K562 (cell line): ENCODE measurements at regions not wholly inside any gene's neighbourhood (a gene's known extent, or its start where the extent isn't known, plus 50 kb on each side); places are given as distances from the start of the nearest gene placed in this dataset.

Source experiments
- ATAC-seq: fragments of 200-7000 bp; cut with Tn5 transposase; 3 replicates; pipeline ENCODE4 v1.9.1; 2020; ENCODE audit warnings: moderate library complexity
- BruUV-seq: library from RNA; stranded (reverse); fragments of 400-500 nt; replicated peaks from 2 replicates; lab custom pipeline; 2021; lab: Mats Ljungman, UMichigan
- CTCF ChIA-PET: fragments of 300-600 bp; formaldehyde crosslinking; extraction: SDS; loops from one replicate; lab custom pipeline; 2021; ENCODE audit warnings: low intra/inter-chr PET ratio; lab: Yijun Ruan, JAX
- POLR2A ChIA-PET: fragments of 300-600, 350-650 bp; sonication (Branson Sonifier 250); formaldehyde crosslinking; extraction: SDS; loops from one replicate; lab custom pipeline; 2021; ENCODE audit warnings: antibody characterized with exemption, inconsistent platforms; lab: Yijun Ruan, JAX
- DNase-seq, 4 experiments: peaks; one replicate each; pipeline versions ENCODE4 v3.0.0 to v3.0.0-alpha.2; 2011 to 2018; ENCODE audit warnings: low spot score in 3 of 4, mixed read lengths in 3 of 4; ENCODE audit errors: extremely low read depth in 1 of 4
- FAIRE-seq: peaks from 2 replicates; lab custom pipeline; 2011; peaks lifted over from hg19 to GRCh38; lab: Jason Lieb, UNC
- H2AFZ ChIP-seq: 2 replicates; pipeline ENCODE4 v1.6.0; 2011; ENCODE audit warnings: low read depth, low read length, control low read depth, inconsistent platforms
- H3K27ac ChIP-seq: fragments of 200-600 bp; 3 replicates; pipeline ENCODE4 v1.8.0; 2011; ENCODE audit warnings: low read depth, mild to moderate bottlenecking, control low read depth, inconsistent platforms, low read length, moderate library complexity, mixed read lengths; ENCODE audit errors: extremely low read depth
- H3K27me3 ChIP-seq, 2 experiments: fragments of 300-600 bp in 1 of 2; 2 replicates in 1 of 2; 3 replicates in 1 of 2; pipeline versions ENCODE4 v1.6.0 to v1.8.0; 2011; ENCODE audit warnings: inconsistent platforms in 2 of 2, low read length in 2 of 2, mild to moderate bottlenecking in 1 of 2, mixed read lengths in 1 of 2, moderate library complexity in 1 of 2; ENCODE audit not compliant: control insufficient read depth in 2 of 2, insufficient read depth in 2 of 2
- H3K36me3 ChIP-seq: fragments of 300-600 bp; 3 replicates; pipeline ENCODE4 v1.8.0; 2011; ENCODE audit warnings: mild to moderate bottlenecking, low read length, inconsistent platforms; ENCODE audit not compliant: control insufficient read depth, insufficient read depth
- H3K4me1 ChIP-seq, 2 experiments: fragments of 200-600 bp in 1 of 2; replicated peaks in 1 of 2; 2 replicates in 1 of 2; 3 replicates in 1 of 2; pipeline versions ENCODE4 v1.5.1 to v1.8.0; 2011; ENCODE audit warnings: inconsistent platforms in 2 of 2, low read length in 2 of 2, mild to moderate bottlenecking in 1 of 2, mixed read lengths in 1 of 2, moderate library complexity in 1 of 2; ENCODE audit not compliant: control insufficient read depth in 2 of 2, insufficient read depth in 2 of 2
- H3K4me2 ChIP-seq: 2 replicates; pipeline ENCODE4 v1.6.1; 2011; ENCODE audit warnings: low read length, control low read depth, inconsistent platforms, mixed read lengths; ENCODE audit not compliant: insufficient read depth
- H3K4me3 ChIP-seq: fragments of 200-600 bp; sonication (generic), shearing (Covaris generic); 2 replicates; pipeline ENCODE4 v1.5.1; 2016; ENCODE audit warnings: control low read depth, inconsistent platforms
- H3K79me2 ChIP-seq: fragments of 200-600 bp; 3 replicates; pipeline ENCODE4 v1.8.0; 2011; ENCODE audit warnings: low read length, inconsistent platforms; ENCODE audit not compliant: control insufficient read depth, insufficient read depth
- H3K9ac ChIP-seq, 2 experiments: 2 replicates each; pipeline versions ENCODE4 v1.6.0 to v1.6.1; 2011; ENCODE audit warnings: low read depth in 2 of 2, low read length in 2 of 2, control low read depth in 1 of 2, inconsistent platforms in 1 of 2, mild to moderate bottlenecking in 1 of 2, mixed read lengths in 1 of 2; ENCODE audit not compliant: insufficient read depth in 1 of 2
- H3K9me1 ChIP-seq: one replicate; pipeline ENCODE4 v1.6.0; 2011; ENCODE audit warnings: inconsistent platforms, mild to moderate bottlenecking, low read length, moderate library complexity; ENCODE audit not compliant: control insufficient read depth, insufficient read depth
- H3K9me3 ChIP-seq: replicated peaks from 2 replicates; pipeline ENCODE4 v1.5.1; 2011; ENCODE audit warnings: low read depth, low read length, inconsistent platforms; ENCODE audit not compliant: control insufficient read depth, insufficient read depth
- H4K20me1 ChIP-seq: replicated peaks from 2 replicates; pipeline ENCODE4 v1.6.1; 2011; ENCODE audit warnings: low read length, inconsistent platforms, mixed read lengths; ENCODE audit not compliant: control insufficient read depth, insufficient read depth
- E2F3 ChIP-seq: fragments of 250-450 bp; sonication (Bioruptor Pico); IDR thresholded peaks from 2 replicates; pipeline ENCODE4 v1.4.0; 2020; ENCODE audit warnings: mild to moderate bottlenecking
- HEY1 ChIP-seq: fragments of 250-450 bp; sonication (Bioruptor Pico); IDR thresholded peaks from 2 replicates; pipeline ENCODE4 v1.5.0; 2020; ENCODE audit warnings: mild to moderate bottlenecking, moderate library complexity, borderline replicate concordance
- KLF10 ChIP-seq: fragments of 250-450 bp; sonication (Bioruptor Pico); IDR thresholded peaks from 2 replicates; pipeline ENCODE4 v1.6.1; 2021; ENCODE audit warnings: matching md5 sums
- KLF16 ChIP-seq: IDR thresholded peaks from 2 replicates; pipeline ENCODE4 v1.6.1; 2016; ENCODE audit warnings: antibody characterized with exemption
- MAFG ChIP-seq: fragments of 450-650 bp; conservative IDR thresholded peaks from 2 replicates; pipeline ENCODE4 v1.6.1; 2016; ENCODE audit warnings: missing genetic modification characterization, missing compliant biosample characterization
- MTA2 ChIP-seq: fragments of 450-650 bp; IDR thresholded peaks from 2 replicates; pipeline ENCODE4 v1.6.1; 2016; ENCODE audit warnings: low read depth
- POLR2H ChIP-seq: IDR thresholded peaks from 2 replicates; pipeline ENCODE4 v1.6.1; 2016; ENCODE audit warnings: missing genetic modification characterization, low read depth, mild to moderate bottlenecking, control low read depth, missing compliant biosample characterization, moderate library complexity
- ZBTB7A ChIP-seq: IDR thresholded peaks from 2 replicates; pipeline ENCODE4 v1.6.1; 2011; ENCODE audit warnings: low read depth, mild to moderate bottlenecking, low read length, moderate library complexity, borderline replicate concordance; ENCODE audit not compliant: control insufficient read depth
- WGBS: fragments of 100-300 bp; shearing (Covaris generic); methylation state at CpG from one replicate; pipeline ENCODE4 v1.1.6; 2016; ENCODE audit warnings: low coverage, mixed read lengths; ENCODE audit not compliant: insufficient coverage; ENCODE audit errors: missing lambda C conversion rate; 5-methylcytosine and 5-hydroxymethylcytosine counted together
- in situ Hi-C: fragments of 300-500 bp; cut with MboI; formaldehyde crosslinking; loops from 4 replicates; pipeline ENCODE4 v1.15.0; 2018; ENCODE audit warnings: inconsistent platforms, mixed read lengths
- intact Hi-C: fragments of 100-400 bp; cut with micrococcal nuclease; formaldehyde crosslinking; loops from 2 replicates; pipeline ENCODE4 v1.14.2; 2022
- TF ChIP-seq, protein P1 (sequence below): IDR thresholded peaks from 2 replicates; pipeline ENCODE4 v1.6.1; 2011; ENCODE audit warnings: borderline replicate concordance, low read depth, mild to moderate bottlenecking, moderate library complexity, low read length; ENCODE audit not compliant: insufficient read depth, poor library complexity, severe bottlenecking
- TF ChIP-seq, protein P2 (sequence below): fragments of 450-650 bp; formaldehyde crosslinking; IDR thresholded peaks from 2 replicates; pipeline ENCODE4 v1.4.0; 2020; ENCODE audit warnings: mild to moderate bottlenecking, mixed read lengths
- TF ChIP-seq, protein P3 (sequence below): fragments of 250-450 bp; sonication (Bioruptor Pico); IDR thresholded peaks from 2 replicates; pipeline ENCODE4 v1.5.0; 2020; ENCODE audit warnings: mild to moderate bottlenecking
- TF ChIP-seq, protein P4 (sequence below): fragments of 450-650 bp; IDR thresholded peaks from 2 replicates; pipeline ENCODE4 v1.6.1; 2016; ENCODE audit warnings: antibody characterized with exemption

DNA sequence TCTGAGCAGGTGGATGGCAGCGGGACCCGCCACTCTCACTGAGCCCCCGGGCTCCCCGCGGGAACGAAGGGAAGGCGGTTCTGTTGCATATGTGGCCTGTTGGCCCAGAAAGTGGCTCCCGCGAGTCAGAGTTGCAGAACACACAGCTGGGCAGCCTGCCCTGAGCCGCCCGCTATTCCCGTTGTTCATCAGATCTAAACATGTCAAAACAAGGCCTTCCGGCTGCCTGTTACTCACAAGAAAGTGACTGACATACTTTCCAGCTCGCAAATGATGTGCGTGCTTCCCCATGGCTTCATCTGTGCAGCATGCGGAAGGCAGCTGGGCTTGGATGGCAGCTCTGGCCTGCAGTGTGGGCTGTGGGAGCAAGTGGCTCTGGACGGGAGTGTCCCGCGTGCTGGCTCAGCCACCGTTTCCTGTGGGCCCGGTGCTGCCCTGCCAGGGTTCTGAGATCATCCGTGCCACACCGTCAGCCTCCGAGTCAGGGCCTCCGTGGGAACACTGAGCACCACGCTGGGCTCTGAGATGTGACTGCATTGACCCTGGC, 227.3 kb downstream of the ERMARD start:
- BruUV-seq: no TSS peak
- WGBS: 3% methylated on average over 26 of the region's 26 CpGs
- TF ChIP-seq KLF10 (CRISPR knock-in tag) (no peak), POLR2H (tag) (no peak), E2F3 (CRISPR knock-in tag) (no peak), HEY1 (no peak), KLF16 (no peak), ZBTB7A (no peak), MTA2 (no peak), MAFG (tag) (no peak)
- TF ChIP-seq, protein P1, sequence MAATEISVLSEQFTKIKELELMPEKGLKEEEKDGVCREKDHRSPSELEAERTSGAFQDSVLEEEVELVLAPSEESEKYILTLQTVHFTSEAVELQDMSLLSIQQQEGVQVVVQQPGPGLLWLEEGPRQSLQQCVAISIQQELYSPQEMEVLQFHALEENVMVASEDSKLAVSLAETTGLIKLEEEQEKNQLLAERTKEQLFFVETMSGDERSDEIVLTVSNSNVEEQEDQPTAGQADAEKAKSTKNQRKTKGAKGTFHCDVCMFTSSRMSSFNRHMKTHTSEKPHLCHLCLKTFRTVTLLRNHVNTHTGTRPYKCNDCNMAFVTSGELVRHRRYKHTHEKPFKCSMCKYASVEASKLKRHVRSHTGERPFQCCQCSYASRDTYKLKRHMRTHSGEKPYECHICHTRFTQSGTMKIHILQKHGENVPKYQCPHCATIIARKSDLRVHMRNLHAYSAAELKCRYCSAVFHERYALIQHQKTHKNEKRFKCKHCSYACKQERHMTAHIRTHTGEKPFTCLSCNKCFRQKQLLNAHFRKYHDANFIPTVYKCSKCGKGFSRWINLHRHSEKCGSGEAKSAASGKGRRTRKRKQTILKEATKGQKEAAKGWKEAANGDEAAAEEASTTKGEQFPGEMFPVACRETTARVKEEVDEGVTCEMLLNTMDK: no peak
- TF ChIP-seq, protein P2, sequence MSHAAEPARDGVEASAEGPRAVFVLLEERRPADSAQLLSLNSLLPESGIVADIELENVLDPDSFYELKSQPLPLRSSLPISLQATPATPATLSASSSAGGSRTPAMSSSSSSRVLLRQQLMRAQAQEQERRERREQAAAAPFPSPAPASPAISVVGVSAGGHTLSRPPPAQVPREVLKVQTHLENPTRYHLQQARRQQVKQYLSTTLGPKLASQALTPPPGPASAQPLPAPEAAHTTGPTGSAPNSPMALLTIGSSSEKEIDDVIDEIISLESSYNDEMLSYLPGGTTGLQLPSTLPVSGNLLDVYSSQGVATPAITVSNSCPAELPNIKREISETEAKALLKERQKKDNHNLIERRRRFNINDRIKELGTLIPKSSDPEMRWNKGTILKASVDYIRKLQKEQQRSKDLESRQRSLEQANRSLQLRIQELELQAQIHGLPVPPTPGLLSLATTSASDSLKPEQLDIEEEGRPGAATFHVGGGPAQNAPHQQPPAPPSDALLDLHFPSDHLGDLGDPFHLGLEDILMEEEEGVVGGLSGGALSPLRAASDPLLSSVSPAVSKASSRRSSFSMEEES (CRISPR knock-in tag): no peak
- TF ChIP-seq, protein P3, sequence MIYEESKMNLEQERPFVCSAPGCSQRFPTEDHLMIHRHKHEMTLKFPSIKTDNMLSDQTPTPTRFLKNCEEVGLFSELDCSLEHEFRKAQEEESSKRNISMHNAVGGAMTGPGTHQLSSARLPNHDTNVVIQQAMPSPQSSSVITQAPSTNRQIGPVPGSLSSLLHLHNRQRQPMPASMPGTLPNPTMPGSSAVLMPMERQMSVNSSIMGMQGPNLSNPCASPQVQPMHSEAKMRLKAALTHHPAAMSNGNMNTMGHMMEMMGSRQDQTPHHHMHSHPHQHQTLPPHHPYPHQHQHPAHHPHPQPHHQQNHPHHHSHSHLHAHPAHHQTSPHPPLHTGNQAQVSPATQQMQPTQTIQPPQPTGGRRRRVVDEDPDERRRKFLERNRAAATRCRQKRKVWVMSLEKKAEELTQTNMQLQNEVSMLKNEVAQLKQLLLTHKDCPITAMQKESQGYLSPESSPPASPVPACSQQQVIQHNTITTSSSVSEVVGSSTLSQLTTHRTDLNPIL (CRISPR knock-in tag): no peak
- TF ChIP-seq, protein P4, sequence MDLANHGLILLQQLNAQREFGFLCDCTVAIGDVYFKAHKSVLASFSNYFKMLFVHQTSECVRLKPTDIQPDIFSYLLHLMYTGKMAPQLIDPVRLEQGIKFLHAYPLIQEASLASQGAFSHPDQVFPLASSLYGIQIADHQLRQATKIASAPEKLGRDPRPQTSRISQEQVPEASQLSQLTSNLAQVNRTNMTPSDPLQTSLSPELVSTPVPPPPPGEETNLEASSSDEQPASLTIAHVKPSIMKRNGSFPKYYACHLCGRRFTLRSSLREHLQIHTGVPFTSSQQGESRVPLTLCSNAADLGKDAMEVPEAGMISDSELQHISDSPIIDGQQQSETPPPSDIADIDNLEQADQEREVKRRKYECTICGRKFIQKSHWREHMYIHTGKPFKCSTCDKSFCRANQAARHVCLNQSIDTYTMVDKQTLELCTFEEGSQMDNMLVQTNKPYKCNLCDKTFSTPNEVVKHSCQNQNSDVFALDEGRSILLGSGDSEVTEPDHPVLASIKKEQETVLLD: no peak
- intact Hi-C loops: no loop called here
- DNase-seq (no peak), ATAC-seq (no peak), FAIRE-seq (no peak)
- Histone ChIP-seq H3K79me2 (no peaks in the 10 kb centered on the region), H3K27me3 (peaks cover 30 to 81% of the 10 kb centered on the region in 2 experiments), H4K20me1 (peaks cover 15% of the 10 kb centered on the region; the same call in 1 of the 2 replicates), H3K4me3 (no peak overlapping the region), H3K9me1 (no peaks in the 10 kb centered on the region), H3K9me3 (no peaks in the 10 kb centered on the region), H3K4me1 (no peaks in the 10 kb centered on the region), H3K27ac (no peak overlapping the region), H2AFZ (no peak overlapping the region), H3K36me3 (no peaks in the 10 kb centered on the region), H3K9ac (no peak overlapping the region; a peak in 1 of 4 replicates), H3K4me2 (no peak overlapping the region)
- in situ Hi-C loops: no loop called here
- ChIA-PET CTCF (no interaction called here), POLR2A (interaction anchor here (0.6 to 1.1 kb wide), 2 partner anchors 16 to 149 kb away, joined by 3 read pairs; no protein-coding TSS in a partner anchor)
